Thyroid gland (tissue), 4 donors: ENCODE measurements at regions not wholly inside any gene's neighbourhood (a gene's known extent, or its start where the extent isn't known, plus 50 kb on each side); places are given as distances from the start of the nearest gene placed in this dataset.

Source experiments
- CTCF ChIP-seq, 6 experiments: fragments of 200-600 bp in 3 of 6; fragments of 450-650 bp in 3 of 6; sonication (generic) in 3 of 6; IDR thresholded peaks; one replicate each; pipeline ENCODE4 v1.5.1; 2016 to 2019; ENCODE audit warnings: antibody characterized with exemption in 6 of 6, mild to moderate bottlenecking in 2 of 6, inconsistent platforms in 1 of 6, moderate library complexity in 1 of 6
- POLR2A ChIP-seq, 2 donors: fragments of 450-650 bp; IDR thresholded peaks; one replicate each; pipeline ENCODE4 v1.6.1; 2017; ENCODE audit warnings: antibody characterized with exemption in 2 of 2, mild to moderate bottlenecking in 2 of 2, moderate library complexity in 1 of 2

DNA sequence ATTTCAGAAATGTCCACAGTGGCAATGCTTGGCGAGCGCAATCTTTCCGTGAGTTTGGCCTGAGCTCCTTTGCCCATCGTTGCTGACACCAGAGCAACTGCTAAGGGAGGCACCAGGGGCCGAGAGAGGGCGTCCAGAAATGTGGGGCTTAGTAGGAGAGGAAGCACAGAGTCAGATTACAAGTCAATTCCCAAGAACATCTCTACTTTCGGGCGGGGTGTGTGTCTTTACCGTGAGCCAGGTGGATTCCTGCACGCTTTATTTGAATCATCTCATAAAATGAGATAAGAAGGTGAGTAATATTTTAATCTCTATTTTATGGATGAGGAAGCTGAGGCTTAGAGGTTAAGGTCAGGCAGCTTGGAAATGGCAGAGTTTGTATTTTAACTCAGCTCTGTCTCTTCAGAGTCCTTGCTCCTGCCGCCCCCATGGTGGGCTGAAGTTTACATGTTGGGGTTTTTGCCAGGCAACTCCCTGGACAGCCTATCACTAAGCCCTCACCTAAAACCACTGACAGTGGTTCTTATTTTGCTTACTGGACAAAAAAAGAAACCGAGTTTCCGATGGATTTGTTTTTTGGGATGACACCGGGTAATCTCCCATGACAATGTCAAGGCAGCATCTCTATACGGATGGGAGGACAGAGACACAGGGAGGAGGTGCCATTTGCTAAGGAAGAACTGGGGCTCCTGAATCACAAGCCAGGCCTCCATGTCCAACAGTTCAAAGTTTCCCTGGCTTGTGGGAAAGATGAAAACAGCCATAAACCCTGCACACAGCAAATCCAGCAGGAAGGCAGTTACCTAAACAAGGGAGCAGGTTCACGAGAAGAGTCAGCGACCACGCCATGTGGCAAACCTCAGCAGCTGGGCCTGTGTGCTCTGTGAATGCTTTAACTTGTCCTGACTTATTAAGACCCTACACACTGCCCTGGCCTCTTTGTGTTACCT, 112.6 kb upstream of the SLC24A3 start:
- TF ChIP-seq CTCF (IDR thresholded peaks at IDR 0.05): no peak
- no peak for TF ChIP-seq POLR2A (IDR thresholded peaks at IDR 0.05)
